H1 (cell line): ENCODE measurements at regions not wholly inside any gene's neighbourhood (a gene's known extent, or its start where the extent isn't known, plus 50 kb on each side); places are given as distances from the start of the nearest gene placed in this dataset.
A peak's percentile ranks its signal among the peaks of the same experiment; 100 is the strongest.

ENCODE experiments used
- CTCF ChIA-PET: fragments of 300-600 bp; sonication (Branson Sonifier 250); formaldehyde crosslinking; loops from one replicate; lab custom pipeline; 2021; ENCODE audit not compliant: partially characterized antibody; lab: Charles Lee
- POLR2A ChIA-PET: fragments of 300-600 bp; sonication (Branson Sonifier 250); formaldehyde crosslinking; loops from one replicate; lab custom pipeline; 2021; ENCODE audit warnings: inconsistent platforms; ENCODE audit not compliant: partially characterized antibody; lab: Charles Lee
- DNase-seq, 2 experiments: peaks; one replicate each; pipeline versions ENCODE4 v3.0.0 to v3.0.0-alpha.2; 2010 to 2022; ENCODE audit warnings: low spot score in 2 of 2, low read depth in 1 of 2, mixed read lengths in 1 of 2
- FAIRE-seq: peaks from 2 replicates; lab custom pipeline; 2011; peaks lifted over from hg19 to GRCh38; lab: Jason Lieb, UNC
- H2AFZ ChIP-seq: 2 replicates; pipeline ENCODE4 v1.8.1; 2012; ENCODE audit warnings: low read length, inconsistent platforms
- H2AK5ac ChIP-seq: 2 replicates; pipeline ENCODE4 v1.6.1; 2013; ENCODE audit warnings: low read depth, low read length
- H2BK120ac ChIP-seq: replicated peaks from 2 replicates; pipeline ENCODE3; 2013; ENCODE audit warnings: low read depth, low read length, inconsistent platforms
- H2BK12ac ChIP-seq: 2 replicates; pipeline ENCODE4 v1.6.1; 2013; ENCODE audit warnings: low read depth, low read length
- H2BK15ac ChIP-seq: 2 replicates; pipeline ENCODE4 v1.6.1; 2013; ENCODE audit warnings: low read length
- H2BK20ac ChIP-seq: 2 replicates; pipeline ENCODE4 v1.6.1; 2013; ENCODE audit warnings: low read length
- H2BK5ac ChIP-seq: 2 replicates; pipeline ENCODE4 v1.6.1; 2013; ENCODE audit warnings: low read depth, low read length
- H3K14ac ChIP-seq: 2 replicates; pipeline ENCODE4 v1.6.1; 2013; ENCODE audit warnings: inconsistent platforms; ENCODE audit not compliant: insufficient read length
- H3K18ac ChIP-seq: 2 replicates; pipeline ENCODE4 v1.6.1; 2013; ENCODE audit warnings: low read length; ENCODE audit errors: extremely low read depth
- H3K23ac ChIP-seq: 2 replicates; pipeline ENCODE4 v1.6.1; 2013; ENCODE audit warnings: inconsistent platforms; ENCODE audit not compliant: insufficient read length
- H3K23me2 ChIP-seq: 2 replicates; pipeline ENCODE4 v1.6.1; 2013; ENCODE audit warnings: low read depth, low read length
- H3K27ac ChIP-seq: 2 replicates; pipeline ENCODE4 v1.6.1; 2011; ENCODE audit warnings: low read depth, low read length, inconsistent platforms
- H3K27me3 ChIP-seq, 4 experiments: replicated peaks in 1 of 4; 1 replicate in 1 of 4; 2 replicates in 3 of 4; pipeline versions ENCODE4 v1.6.1 to v1.8.1; 2011 to 2013; ENCODE audit warnings: low read length in 3 of 4, mild to moderate bottlenecking in 3 of 4, inconsistent platforms in 2 of 4, mixed read lengths in 2 of 4, moderate library complexity in 1 of 4; ENCODE audit not compliant: control insufficient read depth in 3 of 4, insufficient read depth in 3 of 4; ENCODE audit errors: extremely low read depth in 1 of 4
- H3K36me3 ChIP-seq, 4 experiments: 2 replicates each; pipeline versions ENCODE4 v1.6.1 to v1.8.1; 2011 to 2013; ENCODE audit warnings: mild to moderate bottlenecking in 4 of 4, low read length in 3 of 4, moderate library complexity in 2 of 4, control low read depth in 1 of 4, inconsistent platforms in 1 of 4; ENCODE audit not compliant: insufficient read depth in 4 of 4, control insufficient read depth in 2 of 4
- H3K4ac ChIP-seq: replicated peaks from 2 replicates; pipeline ENCODE3; 2013; ENCODE audit warnings: low read length, low read depth, mixed read lengths, inconsistent platforms; ENCODE audit not compliant: insufficient read length
- H3K4me1 ChIP-seq, 4 experiments: replicated peaks in 1 of 4; 1 replicate in 1 of 4; 2 replicates in 3 of 4; pipeline versions ENCODE4 v1.6.1 to v1.8.1; 2011 to 2013; ENCODE audit warnings: low read length in 3 of 4, inconsistent platforms in 2 of 4, mixed read lengths in 1 of 4; ENCODE audit not compliant: insufficient read depth in 4 of 4, control insufficient read depth in 3 of 4
- H3K4me2 ChIP-seq, 2 experiments: 2 replicates each; pipeline versions ENCODE4 v1.6.1 to v1.8.1; 2011 to 2013; ENCODE audit warnings: low read depth in 2 of 2, low read length in 2 of 2, control low read depth in 1 of 2, inconsistent platforms in 1 of 2, mild to moderate bottlenecking in 1 of 2; ENCODE audit not compliant: insufficient read depth in 1 of 2
- H3K4me3 ChIP-seq, 4 experiments: fragments of 200-600, 300-600 bp in 1 of 4; sonication (generic), shearing (Covaris generic), sonication (Bioruptor Twin) in 1 of 4; 2 replicates each; pipeline versions ENCODE4 v1.5.1 to v1.8.1; 2011 to 2016; ENCODE audit warnings: low read length in 4 of 4, low read depth in 3 of 4, control low read depth in 2 of 4, inconsistent platforms in 2 of 4, mild to moderate bottlenecking in 2 of 4, mixed read lengths in 1 of 4, moderate library complexity in 1 of 4; ENCODE audit not compliant: insufficient read depth in 2 of 4; ENCODE audit errors: extremely low read depth in 1 of 4
- H3K56ac ChIP-seq: replicated peaks from 2 replicates; pipeline ENCODE3; 2013; ENCODE audit warnings: low read depth, mild to moderate bottlenecking, mixed read lengths, low read length, inconsistent platforms; ENCODE audit not compliant: insufficient read length
- H3K79me1 ChIP-seq: 2 replicates; pipeline ENCODE4 v1.6.1; 2013; ENCODE audit warnings: low read depth, low read length, control low read depth
- H3K79me2 ChIP-seq, 2 experiments: 2 replicates each; pipeline versions ENCODE4 v1.6.1 to v1.8.1; 2012 to 2013; ENCODE audit warnings: low read length in 2 of 2, mild to moderate bottlenecking in 2 of 2, inconsistent platforms in 1 of 2; ENCODE audit not compliant: insufficient read depth in 2 of 2, control insufficient read depth in 1 of 2
- H3K9ac ChIP-seq, 4 experiments: replicated peaks in 1 of 4; 1 replicate in 1 of 4; 2 replicates in 3 of 4; pipeline versions ENCODE4 v1.6.1 to v1.8.1; 2011 to 2013; ENCODE audit warnings: low read depth in 3 of 4, low read length in 3 of 4, control low read depth in 2 of 4, mild to moderate bottlenecking in 2 of 4, moderate library complexity in 2 of 4, inconsistent platforms in 1 of 4; ENCODE audit errors: extremely low read depth in 1 of 4
- H3K9me3 ChIP-seq, 2 experiments: 2 replicates each; pipeline versions ENCODE4 v1.6.1 to v1.8.1; 2012 to 2013; ENCODE audit warnings: mild to moderate bottlenecking in 2 of 2, moderate library complexity in 2 of 2, control low read depth in 1 of 2, inconsistent platforms in 1 of 2, low read depth in 1 of 2, low read length in 1 of 2, mixed read lengths in 1 of 2; ENCODE audit not compliant: insufficient read depth in 2 of 2
- H4K20me1 ChIP-seq, 2 experiments: replicated peaks in 1 of 2; 2 replicates each; pipeline versions ENCODE3 to v1.8.1; 2011 to 2013; ENCODE audit warnings: inconsistent platforms in 2 of 2, low read length in 2 of 2, mild to moderate bottlenecking in 1 of 2; ENCODE audit not compliant: insufficient read depth in 2 of 2, control insufficient read depth in 1 of 2
- H4K5ac ChIP-seq: 2 replicates; pipeline ENCODE4 v1.6.1; 2013; ENCODE audit warnings: low read length, low read depth, mixed read lengths, inconsistent platforms; ENCODE audit not compliant: insufficient read length
- H4K8ac ChIP-seq: 2 replicates; pipeline ENCODE4 v1.8.0; 2013; ENCODE audit warnings: mild to moderate bottlenecking, moderate library complexity, low read length, inconsistent platforms; ENCODE audit not compliant: insufficient read depth; ENCODE audit errors: extremely low read depth
- H4K91ac ChIP-seq: replicated peaks from 2 replicates; pipeline ENCODE3; 2013; ENCODE audit warnings: low read length, mixed read lengths, inconsistent platforms; ENCODE audit not compliant: insufficient read length
- WGBS, 2 experiments: shearing (Covaris generic) in 1 of 2; methylation state at CpG; one replicate each; pipeline versions ENCODE4 v1.1.6 to v1.1.7; 2013 to 2015; ENCODE audit warnings: low lambda C conversion rate in 2 of 2, mixed read lengths in 2 of 2, inconsistent platforms in 1 of 2, low coverage in 1 of 2, missing lambda C conversion rate in 1 of 2; ENCODE audit not compliant: insufficient replicate concordance in 2 of 2, insufficient coverage in 1 of 2, insufficient read length in 1 of 2; ENCODE audit errors: extremely low coverage in 1 of 2, missing lambda C conversion rate in 1 of 2; 5-methylcytosine and 5-hydroxymethylcytosine counted together

DNA sequence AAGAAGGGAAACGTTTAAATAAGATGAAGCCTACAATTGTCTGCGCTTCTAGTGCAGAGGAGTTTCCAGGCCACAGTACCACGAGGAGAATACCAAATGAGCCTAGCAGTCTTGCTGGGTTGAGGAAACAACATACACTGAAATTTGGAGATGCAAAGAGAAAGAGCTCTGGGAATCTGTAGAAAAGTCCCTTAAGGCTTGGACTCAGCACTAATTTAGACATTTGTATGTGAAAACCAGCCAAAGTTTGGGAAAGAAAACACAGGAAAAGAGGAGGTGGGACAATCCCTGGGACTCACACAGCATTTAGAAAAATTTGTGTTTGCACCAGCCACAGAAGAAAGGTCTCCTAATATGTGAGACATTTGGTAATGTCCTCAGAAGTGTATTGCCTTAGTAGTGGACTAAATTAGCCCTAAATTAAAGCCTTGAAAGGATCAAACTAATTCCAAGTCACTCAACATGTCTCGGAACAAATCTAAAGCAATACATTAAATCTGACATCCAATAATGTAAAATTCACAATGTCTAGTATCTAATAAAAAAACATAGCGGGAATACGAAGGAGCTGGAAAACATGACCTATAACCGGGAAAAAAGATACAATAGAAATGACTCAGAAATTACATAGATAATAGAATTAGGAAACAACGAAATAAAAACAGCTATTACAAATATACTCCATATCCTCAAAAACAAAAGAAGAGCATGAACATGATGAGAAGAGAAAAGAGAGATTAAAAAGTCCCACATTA, 187.1 kb upstream of the NAMPT start:
- Histone ChIP-seq H3K9me3 (0 out of 4 replicates have a peak, but pooled peaks cover 0 to 2% of the 10 kb centered on the region in 2 experiments), H4K91ac (no peak overlapping the region), H4K8ac (no peak overlapping the region), H3K9ac (no peak overlapping the region), H3K27ac (no peak overlapping the region), H4K5ac (no peak overlapping the region), H3K23ac (no peak overlapping the region), H3K79me1 (no peaks in the 10 kb centered on the region), H2BK5ac (no peak overlapping the region), H3K4me1 (peaks cover 0 to 6% (median 1%) of the 10 kb centered on the region in 4 experiments; a peak in 1 of 7 replicates), H3K4ac (no peak overlapping the region), H4K20me1 (no peaks in the 10 kb centered on the region), H2AFZ (0 out of 2 replicates have a peak overlapping the region, but pooled peaks have one; percentile 12), H3K4me2 (no peak overlapping the region), H2BK15ac (no peak overlapping the region), H3K18ac (no peak overlapping the region), H2AK5ac (no peak overlapping the region), H2BK120ac (no peak overlapping the region), H3K27me3 (no peaks in the 10 kb centered on the region), H3K56ac (no peak overlapping the region), H2BK12ac (no peak overlapping the region), H2BK20ac (no peak overlapping the region), H3K4me3 (no peak overlapping the region), H3K14ac (no peak overlapping the region), H3K23me2 (no peaks in the 10 kb centered on the region; the same call in 1 of the 2 replicates), H3K79me2 (no peaks in the 10 kb centered on the region), H3K36me3 (no peaks in the 10 kb centered on the region)
- no peak for FAIRE-seq
- 88% methylated on average over 8 of the region's 8 CpGs; no CpG with 5 or more reads in 1 of the 2 experiments for WGBS, 2 experiments
- CTCF ChIA-PET: no interaction called here
- no peak for DNase-seq
- POLR2A ChIA-PET: no interaction called here
